ENCODE measurements at regions not wholly inside any gene's neighbourhood (a gene's known extent, or its start where the extent isn't known, plus 50 kb on each side); places are given as distances from the start of the nearest gene placed in this dataset.

DNA sequence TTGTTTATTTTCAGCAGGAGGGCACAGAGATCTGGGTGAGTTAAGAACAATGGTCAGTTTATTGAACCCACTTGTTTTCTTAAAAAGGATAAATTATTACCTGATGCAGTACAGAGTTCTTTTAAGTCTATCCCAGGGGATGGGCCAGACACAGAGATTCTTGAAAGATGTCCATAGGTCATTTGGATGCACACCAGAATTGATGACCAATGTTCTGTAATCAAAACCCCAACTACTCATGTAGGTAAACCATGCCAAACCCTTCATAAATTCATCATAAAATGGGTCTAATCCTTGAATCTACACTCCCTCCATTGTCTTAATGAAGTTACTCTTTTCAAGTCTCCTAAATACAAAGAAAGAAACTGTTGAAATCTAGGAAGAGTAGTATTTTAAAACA, 273.0 kb upstream of the COL8A1 start:
- DNase-seq: no peak

DNA sequence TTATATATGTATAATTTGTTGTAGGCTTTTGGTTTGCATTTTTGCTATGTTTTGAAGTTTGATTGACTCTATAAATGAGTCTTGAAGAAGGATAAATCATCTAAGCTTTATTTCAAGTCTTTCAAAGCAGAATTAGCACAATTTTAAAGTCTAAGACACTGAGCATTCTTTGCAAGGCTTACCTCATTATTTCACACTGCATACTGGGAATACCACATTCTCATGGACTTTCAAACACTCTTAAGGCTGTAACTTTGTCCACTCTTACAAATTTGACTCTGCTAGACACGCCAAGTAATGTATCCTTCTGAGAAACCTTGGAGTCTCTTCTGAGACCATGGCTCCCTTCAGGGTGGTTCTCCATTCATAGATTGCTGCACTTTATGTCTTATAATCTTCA, 281.3 kb upstream of the COL8A1 start:
- no peak for DNase-seq

DNA sequence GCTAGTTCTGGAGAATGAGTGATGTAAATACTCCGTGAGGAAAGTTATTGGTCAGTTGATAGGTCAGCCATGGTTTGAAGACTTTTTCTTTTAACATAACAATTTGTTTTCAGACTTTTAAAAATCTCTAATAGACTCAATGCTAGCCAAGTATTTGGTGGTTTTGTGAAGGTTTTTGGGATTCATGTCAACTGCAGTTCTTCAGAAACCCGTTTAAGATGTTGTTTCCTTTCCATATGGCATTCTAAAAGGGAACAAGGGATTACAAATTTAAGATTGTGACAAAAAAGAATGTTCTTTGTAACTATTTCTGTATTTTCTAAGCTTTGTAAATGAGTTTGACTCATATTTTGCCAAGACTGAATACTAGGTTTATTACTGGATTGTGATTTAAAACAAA, 281.7 kb upstream of the COL8A1 start:
- no peak for DNase-seq

- DNase-seq: no peak
Observed at GRCh38 chr3:99355465-99355864, 282.9 kb upstream of the COL8A1 start.

DNA sequence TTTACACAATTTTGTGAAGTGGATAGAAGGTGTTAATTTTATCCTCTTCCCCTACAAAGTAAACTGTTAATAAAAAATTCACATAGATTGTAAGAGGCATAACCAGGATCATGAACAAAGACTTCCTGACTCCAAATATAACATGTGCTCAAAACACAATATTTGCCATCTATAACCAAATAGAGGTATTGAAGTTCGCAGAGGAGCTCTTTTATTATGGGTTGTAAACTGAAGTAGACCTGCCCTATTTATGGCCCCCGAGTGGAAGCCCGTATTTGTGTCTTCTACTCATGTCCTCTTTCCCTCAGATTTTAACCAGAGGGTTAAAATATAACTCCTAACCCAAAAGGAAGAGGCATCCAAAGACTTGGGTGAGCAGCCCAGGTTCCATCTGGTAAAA, 285.6 kb upstream of the COL8A1 start:
- DNase-seq: no peak

- DNase-seq: no peak
Observed at GRCh38 chr3:99351122-99351521, 287.3 kb upstream of the COL8A1 start.

- DNase-seq: no peak
Observed at GRCh38 chr3:99348451-99348850, 289.9 kb upstream of the COL8A1 start.

GRCh38 chr3:99344216-99344615, 294.2 kb upstream of the COL8A1 start:
- no peak for DNase-seq

- DNase-seq: no peak
Observed at GRCh38 chr3:99342383-99342782, 296.0 kb upstream of the COL8A1 start.

DNA sequence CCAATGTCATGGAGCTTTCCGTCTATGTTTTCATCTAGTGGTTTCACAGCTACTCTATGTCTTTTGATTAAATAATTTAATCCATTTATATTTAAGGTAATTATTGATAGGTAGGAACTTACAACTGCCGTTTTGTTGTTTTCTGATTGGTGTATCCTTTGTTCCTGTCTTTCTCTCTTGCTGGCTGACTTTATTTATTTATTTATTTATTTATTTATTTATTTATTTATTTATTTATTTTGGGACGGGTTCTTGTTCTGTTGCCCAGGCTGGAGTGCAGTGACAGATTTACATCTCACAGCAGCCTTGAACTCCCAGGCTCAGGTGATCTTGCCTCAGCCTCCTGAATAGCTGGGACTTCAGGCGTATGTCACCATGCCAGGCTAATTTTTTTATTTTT, 299.2 kb upstream of the COL8A1 start:
- DNase-seq: no peak

DNA sequence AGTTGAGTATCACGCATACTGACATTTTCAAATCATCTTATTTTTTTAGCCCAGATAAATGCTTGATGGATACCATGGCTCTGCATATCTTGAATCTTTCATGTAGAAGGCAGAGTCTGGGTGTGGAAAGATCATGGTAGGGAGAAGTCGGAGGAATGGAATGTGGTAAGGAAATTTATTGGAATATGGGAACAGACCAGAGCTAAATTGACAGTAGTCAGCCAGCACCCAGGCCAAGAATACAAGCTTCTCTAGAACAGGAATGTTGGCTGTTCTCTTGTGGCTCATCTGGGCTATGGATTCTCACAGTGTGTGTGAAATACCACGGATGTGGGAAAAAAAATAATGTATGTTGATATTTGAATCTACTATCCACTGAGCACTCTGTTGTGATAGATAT, 305.7 kb upstream of the COL8A1 start:
- DNase-seq: no peak

GRCh38 chr3:99332276-99332675, 306.1 kb upstream of the COL8A1 start:
- no peak for DNase-seq

- no peak for DNase-seq
Observed at GRCh38 chr3:99330924-99331532, 307.4 kb upstream of the COL8A1 start.

GRCh38 chr3:99330281-99330680, 308.1 kb upstream of the COL8A1 start:
- no peak for DNase-seq

- DNase-seq: no peak
Observed at GRCh38 chr3:99325402-99325801, 313.0 kb upstream of the COL8A1 start.

- no peak for DNase-seq
Observed at GRCh38 chr3:99324636-99325203, 313.7 kb upstream of the COL8A1 start.

- no peak for DNase-seq
Observed at GRCh38 chr3:99323940-99324339, 314.5 kb upstream of the COL8A1 start.

DNA sequence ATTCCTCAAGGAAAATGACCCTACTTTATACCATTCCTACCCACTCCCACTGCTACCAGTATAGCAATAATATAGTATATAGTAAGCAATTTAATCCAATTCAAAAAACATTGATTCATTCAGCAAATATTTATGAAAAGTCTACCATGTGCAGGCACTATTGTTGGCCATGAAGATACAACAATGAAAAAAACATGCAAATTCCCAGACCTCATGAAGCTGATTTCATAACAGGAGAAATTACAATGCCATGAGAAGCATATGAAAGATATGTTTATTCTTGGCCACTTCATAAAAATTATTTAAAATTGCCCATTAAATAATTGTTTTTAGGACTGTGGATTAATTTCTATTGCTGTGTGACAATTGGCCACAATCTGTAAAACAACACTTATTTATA, 315.8 kb upstream of the COL8A1 start:
- DNase-seq: no peak

- DNase-seq: no peak
Observed at GRCh38 chr3:99321261-99321660, 317.1 kb upstream of the COL8A1 start.

DNA sequence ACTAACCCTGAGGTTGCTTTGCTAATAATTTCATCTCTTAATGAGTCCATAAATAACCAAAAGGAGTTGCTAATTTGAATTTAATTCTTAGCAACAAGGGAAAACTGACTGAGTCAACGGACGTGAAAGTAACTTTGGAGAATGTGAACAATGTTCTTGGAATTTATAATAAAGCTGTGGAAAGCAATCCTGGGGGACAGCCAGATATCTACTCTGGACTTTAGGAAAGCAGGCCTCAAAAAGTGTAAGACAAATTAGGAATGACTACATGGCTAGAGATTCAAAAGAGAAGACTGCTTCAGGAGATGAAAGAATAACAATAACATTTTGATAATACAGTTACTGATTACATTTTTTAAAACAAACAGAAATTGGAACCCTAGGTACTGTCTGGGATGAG, 318.4 kb upstream of the COL8A1 start:
- no peak for DNase-seq

DNA sequence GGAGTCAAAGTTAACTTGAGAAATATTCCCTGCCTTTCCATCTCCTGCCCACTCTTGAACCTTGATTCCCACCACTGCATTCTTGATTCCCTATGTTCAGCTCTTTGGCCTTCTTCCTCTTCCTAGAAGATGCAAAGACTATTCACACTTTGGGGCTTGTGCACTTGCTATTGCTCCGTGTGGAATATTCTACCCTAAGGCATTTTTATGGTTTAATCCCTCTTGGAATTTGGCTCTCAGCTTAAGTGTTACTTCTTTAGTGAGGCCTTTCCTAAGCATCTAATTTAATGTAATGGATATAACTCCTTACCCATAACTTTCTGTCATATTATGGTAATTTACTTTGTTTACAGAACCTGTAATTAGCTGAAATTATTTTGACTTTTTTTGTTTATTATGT, 318.9 kb upstream of the COL8A1 start:
- no peak for DNase-seq

DNA sequence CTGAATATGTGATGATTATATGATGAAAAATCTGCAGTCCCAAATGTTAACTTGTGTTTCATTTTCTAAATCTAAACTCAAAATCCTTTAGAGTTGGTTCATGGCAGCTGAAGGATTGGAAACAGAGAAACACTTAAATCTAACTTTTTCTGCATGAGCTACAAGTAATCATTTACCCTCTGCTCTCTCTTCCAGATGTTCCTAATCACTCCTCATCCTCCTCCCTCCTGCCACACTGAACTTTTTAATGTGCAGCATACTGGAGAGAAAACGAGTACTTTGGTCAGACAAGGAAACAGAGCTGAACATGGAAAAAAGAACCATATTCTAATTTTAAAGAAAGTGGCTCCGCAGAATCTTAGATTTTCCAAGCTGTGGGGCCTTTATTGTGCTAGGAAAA, 321.2 kb upstream of the COL8A1 start:
- no peak for DNase-seq

DNA sequence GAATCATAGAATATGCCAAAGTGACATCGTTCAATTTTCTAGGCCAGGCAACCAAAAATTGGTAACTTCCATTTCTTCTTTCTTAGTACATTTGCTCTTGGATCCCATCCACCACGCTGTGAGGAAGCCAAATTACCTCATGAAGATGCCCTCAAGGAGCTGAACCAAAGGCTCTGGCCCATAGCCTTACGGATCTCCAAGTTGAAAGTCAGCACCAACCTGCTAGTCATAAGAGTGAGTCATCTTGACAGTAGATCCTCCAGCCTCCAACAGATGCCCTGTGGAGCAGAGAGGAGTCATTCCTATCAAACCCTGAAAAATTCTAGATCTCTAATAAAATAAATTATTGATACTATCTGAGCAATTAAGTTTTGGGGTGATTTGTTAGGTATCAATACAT, 322.5 kb upstream of the COL8A1 start:
- no peak for DNase-seq

DNA sequence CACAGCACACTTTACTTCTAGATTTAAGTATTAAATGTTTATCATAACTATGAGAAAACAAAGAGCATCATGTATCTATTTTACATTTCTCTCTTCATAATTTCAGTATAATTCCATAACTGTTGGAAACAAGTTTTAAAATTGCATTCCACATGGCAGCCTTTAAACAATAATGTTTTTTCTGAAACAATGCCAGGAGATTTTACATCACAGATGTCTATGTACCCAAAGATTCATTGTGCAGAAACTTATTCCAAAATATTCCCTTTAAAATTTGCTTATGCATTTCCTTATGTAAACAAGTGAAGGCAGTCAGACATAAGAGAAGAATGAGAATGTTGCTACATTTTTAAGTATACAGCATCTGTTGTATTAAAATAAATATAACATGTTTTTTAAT, 324.9 kb upstream of the COL8A1 start:
- no peak for DNase-seq

DNA sequence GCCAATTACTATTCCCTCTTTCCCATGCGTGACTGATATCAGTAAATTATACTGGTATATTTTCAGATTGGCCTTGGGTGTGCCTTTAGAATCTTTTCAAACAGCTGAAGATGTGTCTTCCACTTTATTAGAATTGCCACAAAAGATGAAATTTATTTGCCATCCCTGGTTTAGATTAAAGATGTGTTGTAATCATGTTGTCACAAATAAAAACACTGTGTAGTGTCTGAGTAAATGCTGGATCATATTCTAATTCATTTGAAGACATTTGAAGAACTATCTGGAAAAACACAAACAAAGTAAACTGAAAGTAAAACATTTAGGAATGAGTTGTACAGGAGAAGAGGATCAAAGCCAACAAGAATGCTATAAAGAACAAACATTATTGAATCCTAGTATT, 339.7 kb upstream of the COL8A1 start:
- DNase-seq: no peak

GRCh38 chr3:99295836-99296235, 342.6 kb upstream of the COL8A1 start:
- DNase-seq: no peak

Data from inflammatory macrophage treated with lipopolysaccharide for 4 hours (primary cell).